Pancreas (tissue), 10 donors: ENCODE measurements at regions not wholly inside any gene's neighbourhood (a gene's known extent, or its start where the extent isn't known, plus 50 kb on each side); places are given as distances from the start of the nearest gene placed in this dataset.
"Not testable (repeated sequence)": the region's sequence is repeated elsewhere in the genome, so short reads cannot be mapped to it uniquely, and the experiment has no call there.

Experiments used
- ATAC-seq, 4 donors: fragments of 200-7000 bp; cut with Tn5 transposase; one replicate each; pipeline versions ENCODE4 v1.8.0 to v1.9.1; 2020; ENCODE audit warnings: mild to moderate bottlenecking in 4 of 4, moderate library complexity in 4 of 4
- DNase-seq, 6 donors: peaks; one replicate each; pipeline ENCODE4 v3.0.0-alpha.2; 2020
- FAIRE-seq: peaks from 2 replicates; lab custom pipeline; 2012; peaks lifted over from hg19 to GRCh38; lab: Jason Lieb, UNC
- H3K27ac ChIP-seq, 4 donors: fragments of 200-600 bp; sonication (generic); 1 replicate in 3 of 4; 2 replicates in 1 of 4; pipeline versions ENCODE4 v1.5.0 to v1.8.0; 2020
- H3K27me3 ChIP-seq, 4 donors: fragments of 200-600 bp; one replicate each; pipeline ENCODE4 v1.8.0; 2021
- H3K36me3 ChIP-seq, 3 donors: fragments of 200-600 bp; sonication (generic) in 1 of 3; one replicate each; pipeline versions ENCODE4 v1.5.0 to v1.8.0; 2020 to 2021
- H3K4me1 ChIP-seq, 3 donors: fragments of 200-600 bp; one replicate each; pipeline ENCODE4 v1.8.0; 2021
- H3K4me3 ChIP-seq, 4 donors: fragments of 200-600 bp; sonication (generic) in 2 of 4; one replicate each; pipeline versions ENCODE4 v1.5.0 to v1.8.0; 2020 to 2021
- H3K9me3 ChIP-seq, 4 donors: fragments of 200-600 bp; one replicate each; pipeline ENCODE4 v1.8.0; 2021
- CTCF ChIP-seq, 4 donors: fragments of 200-600 bp; sonication (generic) in 3 of 4; IDR thresholded peaks; one replicate each; pipeline versions ENCODE4 v1.5.0 to v1.8.0; 2021; ENCODE audit warnings: antibody characterized with exemption in 4 of 4
- WGBS, 2 donors: extraction: QIAGEN DNeasy Blood & Tissue Kit; methylation state at CpG; one replicate each; pipeline ENCODE4 v1.1.7; 2013; 5-methylcytosine and 5-hydroxymethylcytosine counted together
- intact Hi-C, 3 donors: fragments of 100-400 bp; cut with DNase I; formaldehyde crosslinking; loops; one replicate each; pipeline versions ENCODE4 v1.11.1 to v1.14.2; 2022
- donor health status: healthy with polysubstance abuse.
- donor health status: DM: no; HTN: no; CAD: no; lungs with moderate emphysema.
- donor health status: DM: no; HTN: no; CAD: no.
- donor health status: control.
- donor health status: control.
- donor health status: Bipolar disorder and iron deficiency.
- donor health status: DM: yes; HTN: yes; CAD: no.
- donor health status: DM: no; HTN: no; CAD: no.
- donor health status: DM: no; HTN: no; CAD: no.
- donor health status: DM: yes; HTN: yes; CAD: no.

GRCh38 chr3:88301996-88302393 is 152.2 kb downstream of the C3orf38 start:
- TF ChIP-seq CTCF (IDR thresholded peaks at IDR 0.05), result no peak
- DNase-seq, result no peak
- H3K27ac ChIP-seq, result no peak overlapping the region
- H3K4me3 ChIP-seq, result no peak overlapping the region
- no peaks in the 10 kb centered on the region for H3K4me1 ChIP-seq
- no peak for FAIRE-seq
- no peaks in the 10 kb centered on the region for H3K27me3 ChIP-seq
- H3K36me3 ChIP-seq, result no peaks in the 10 kb centered on the region
- no peak for ATAC-seq
- H3K9me3 ChIP-seq, result no peaks in the 10 kb centered on the region
- intact Hi-C loops, result no loop called here

DNA sequence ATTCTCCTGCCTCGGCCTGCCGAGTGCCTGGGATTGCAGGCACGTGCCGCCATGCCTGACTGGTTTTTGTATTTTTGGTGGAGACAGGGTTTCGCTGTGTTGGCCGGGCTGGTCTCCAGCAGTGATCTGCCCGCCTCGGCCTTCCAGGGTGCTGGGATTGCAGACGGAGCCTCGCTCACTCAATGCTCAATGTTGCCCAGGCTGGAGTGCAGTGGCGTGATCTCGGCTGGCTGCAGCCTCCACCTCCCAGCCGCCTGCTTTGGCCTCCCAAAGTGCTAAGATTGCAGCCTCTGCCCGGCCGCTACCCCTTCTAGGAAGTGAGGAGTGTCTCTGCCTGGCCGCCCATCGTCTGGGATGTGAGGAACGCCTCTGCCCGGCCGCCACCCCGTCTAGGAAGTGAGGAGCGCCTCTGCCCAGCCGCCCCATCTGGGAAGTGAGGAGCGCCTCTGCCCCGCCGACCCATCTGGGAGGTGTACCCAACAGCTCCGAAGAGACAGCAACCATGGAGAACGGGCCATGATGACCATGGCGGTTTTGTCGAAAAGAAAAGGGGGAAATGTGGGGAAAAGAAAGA is 153.7 kb downstream of the C3orf38 start:
- H3K36me3 ChIP-seq, H3K27ac ChIP-seq, FAIRE-seq, H3K27me3 ChIP-seq, ATAC-seq, H3K4me1 ChIP-seq, H3K4me3 ChIP-seq, intact Hi-C loops, H3K9me3 ChIP-seq: not testable (repeated sequence)
- DNase-seq, result peak in 1 of 6 donors; percentile 47
- 91 to 94% methylated on average over 30 of the region's 30 CpGs for whole genome bisulfite sequencing, 2 donors

GRCh38 chr3:88307666-88308065 is 157.9 kb downstream of the C3orf38 start:
- 22 to 35% methylated on average over 12 of the region's 12 CpGs for WGBS, 2 donors
- Histone ChIP-seq H3K27me3 (no peaks in the 10 kb centered on the region), H3K9me3 (no peaks in the 10 kb centered on the region), H3K4me1 (no peaks in the 10 kb centered on the region), H3K4me3 (no peak overlapping the region), H3K27ac (no peak overlapping the region), H3K36me3 (no peaks in the 10 kb centered on the region)
- no peak for TF ChIP-seq CTCF (IDR thresholded peaks at IDR 0.05)
- ATAC-seq (no peak), DNase-seq (peak in 1 of 6 donors; percentile 17), FAIRE-seq (no peak)
- intact Hi-C loops, result no loop called here

- DNase-seq, result no peak
- no peaks in the 10 kb centered on the region for H3K36me3 ChIP-seq
- ATAC-seq, result no peak
- H3K9me3 ChIP-seq, result no peaks in the 10 kb centered on the region
- 47 to 49% methylated on average over 3 of the region's 3 CpGs for WGBS, 2 donors
- no peaks in the 10 kb centered on the region for H3K27me3 ChIP-seq
- TF ChIP-seq CTCF (IDR thresholded peaks at IDR 0.05), result no peak
- no peak for FAIRE-seq
- H3K4me1 ChIP-seq, result no peaks in the 10 kb centered on the region
- H3K4me3 ChIP-seq, result no peak overlapping the region
- intact Hi-C loops, result no loop called here
- H3K27ac ChIP-seq, result no peak overlapping the region
Measured at GRCh38 chr3:88311826-88312225, 162.1 kb downstream of the C3orf38 start.

DNA sequence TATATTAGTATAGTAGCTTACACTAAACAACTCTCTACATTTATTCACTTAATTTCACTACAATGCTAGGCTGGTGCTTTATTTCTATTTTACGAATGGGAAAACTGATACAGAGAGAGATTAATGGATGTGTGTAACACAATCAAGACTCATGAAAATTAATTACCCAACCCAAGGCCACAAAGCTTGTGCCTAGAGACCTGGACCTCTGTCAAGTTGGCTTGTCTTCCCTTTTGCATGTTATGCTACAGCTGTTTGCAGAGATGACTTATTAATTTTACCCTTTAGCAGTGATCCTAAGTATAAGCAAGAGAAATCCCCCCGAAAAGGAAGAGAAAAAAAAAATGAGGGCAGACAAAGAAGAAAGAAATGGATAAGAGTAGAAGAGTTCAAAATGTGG is 162.5 kb downstream of the C3orf38 start:
- Histone ChIP-seq H3K27me3 (no peaks in the 10 kb centered on the region), H3K27ac (no peak overlapping the region), H3K4me1 (no peaks in the 10 kb centered on the region), H3K9me3 (no peaks in the 10 kb centered on the region), H3K36me3 (no peaks in the 10 kb centered on the region), H3K4me3 (no peak overlapping the region)
- intact Hi-C loops, result no loop called here
- FAIRE-seq (no peak), DNase-seq (no peak), ATAC-seq (no peak)
- WGBS, 2 donors, result 19 to 28% methylated on average over 2 of the region's 2 CpGs
- no peak for TF ChIP-seq CTCF (IDR thresholded peaks at IDR 0.05)
